GM21390 (cell line): ENCODE measurements at regions not wholly inside any gene's neighbourhood (a gene's known extent, or its start where the extent isn't known, plus 50 kb on each side); places are given as distances from the start of the nearest gene placed in this dataset.

Source experiments
- ATAC-seq: cut with Tn5 transposase; IDR thresholded peaks from one replicate; pipeline ENCODE4 v1.9.1; 2021; ENCODE audit not compliant: unreplicated experiment

- no peak for ATAC-seq
Observed at GRCh38 chr9:105143136-105143430, 101.4 kb upstream of the SLC44A1 start.

GRCh38 chr9:105144076-105144475 is 100.4 kb upstream of the SLC44A1 start:
- ATAC-seq, result no peak

GRCh38 chr9:105144841-105145240 is 99.6 kb upstream of the SLC44A1 start:
- ATAC-seq, result no peak

DNA sequence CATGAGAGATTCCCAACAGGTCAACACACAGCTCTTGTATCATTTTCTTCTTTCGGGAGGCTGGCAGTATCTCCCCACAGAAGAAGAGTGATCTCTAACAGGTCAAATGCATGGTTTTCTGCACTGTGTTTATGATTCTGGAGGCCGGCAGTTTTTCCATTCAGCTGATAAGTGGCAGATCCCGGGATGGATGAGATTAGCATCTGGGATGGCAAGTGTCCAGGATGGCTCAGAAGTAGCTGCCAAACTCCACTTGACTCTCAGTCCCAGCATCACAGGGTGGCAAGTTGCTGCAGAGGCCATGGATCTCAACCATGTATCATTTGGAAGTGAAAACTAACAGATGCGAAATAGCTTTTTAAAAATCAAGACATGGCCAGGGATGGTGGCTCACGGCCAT is 97.8 kb upstream of the SLC44A1 start:
- ATAC-seq, result no peak

DNA sequence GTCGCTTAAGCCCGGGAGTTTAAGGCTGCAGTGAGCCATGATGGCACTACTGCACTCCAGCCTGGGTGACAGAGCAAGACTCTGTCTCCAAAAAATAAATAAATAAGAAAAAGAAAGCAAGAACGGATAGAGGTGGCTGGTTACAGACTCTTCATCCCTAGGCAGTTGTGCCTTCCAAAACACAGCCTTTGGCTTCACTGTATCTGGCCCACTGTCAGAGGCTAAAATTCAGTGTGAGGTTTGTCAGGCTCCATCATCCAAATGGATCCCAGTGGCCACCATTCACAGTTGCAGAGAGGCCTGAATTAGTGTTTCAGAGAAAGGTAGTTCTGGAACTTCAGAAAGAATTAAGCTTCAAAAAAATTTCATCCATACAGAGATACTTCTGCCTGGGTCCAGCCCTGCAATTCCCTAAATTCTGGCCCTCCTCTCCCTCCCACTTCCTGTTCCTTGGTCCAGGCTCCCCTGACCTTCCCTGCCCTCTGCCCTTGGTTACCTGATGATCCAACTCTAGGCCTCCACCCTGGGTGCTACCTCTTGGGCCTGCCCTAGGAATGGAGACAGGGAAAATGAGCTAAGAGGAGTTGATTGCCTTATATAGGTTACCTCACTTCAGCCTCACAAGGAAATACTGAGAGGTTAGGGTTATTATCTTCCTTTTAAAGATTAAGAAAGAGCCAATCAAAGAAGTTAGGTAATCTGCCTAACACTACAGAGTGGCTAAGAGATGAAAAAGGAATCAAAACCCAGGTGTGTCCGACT is 97.2 kb upstream of the SLC44A1 start:
- ATAC-seq, result no peak

GRCh38 chr9:105148328-105149006 is 96.0 kb upstream of the SLC44A1 start:
- ATAC-seq, result no peak

DNA sequence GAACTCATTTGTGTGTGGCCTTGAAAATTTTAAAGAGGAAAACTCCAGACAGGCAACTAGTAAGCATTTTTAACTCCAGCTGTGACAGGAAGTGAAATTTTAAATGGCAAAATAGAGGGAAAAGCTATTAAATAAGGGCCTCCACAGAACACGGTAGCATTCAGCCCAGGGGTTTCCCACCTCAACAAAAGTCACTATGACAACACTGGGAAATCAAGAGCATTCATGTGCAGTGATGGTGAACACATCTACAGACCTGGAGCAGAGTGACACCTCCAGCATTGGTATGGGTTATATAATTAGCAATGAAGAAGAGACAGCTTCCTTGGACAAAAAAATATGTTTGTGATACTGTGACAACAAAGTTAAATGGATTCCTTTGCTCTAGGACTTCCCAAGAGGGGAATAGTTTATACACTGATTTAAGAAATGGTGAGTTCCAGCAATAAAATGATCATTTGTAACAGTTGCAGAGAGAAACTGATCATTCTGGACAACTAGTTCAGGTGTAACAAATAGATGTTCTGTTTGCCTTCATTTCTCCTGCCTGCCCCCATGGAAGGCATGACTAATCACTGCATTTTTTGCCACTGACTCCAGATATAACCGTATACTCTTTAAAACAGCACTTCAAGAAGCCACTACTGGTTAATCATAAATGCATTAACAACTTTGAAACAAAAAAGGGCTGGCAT is 93.3 kb upstream of the SLC44A1 start:
- no peak for ATAC-seq

- no peak for ATAC-seq
Observed at GRCh38 chr9:105151686-105151995, 92.8 kb upstream of the SLC44A1 start.

GRCh38 chr9:105154723-105155191 is 89.7 kb upstream of the SLC44A1 start:
- ATAC-seq, result no peak

GRCh38 chr9:105157171-105157583 is 87.3 kb upstream of the SLC44A1 start:
- peak; percentile 76 for ATAC-seq

DNA sequence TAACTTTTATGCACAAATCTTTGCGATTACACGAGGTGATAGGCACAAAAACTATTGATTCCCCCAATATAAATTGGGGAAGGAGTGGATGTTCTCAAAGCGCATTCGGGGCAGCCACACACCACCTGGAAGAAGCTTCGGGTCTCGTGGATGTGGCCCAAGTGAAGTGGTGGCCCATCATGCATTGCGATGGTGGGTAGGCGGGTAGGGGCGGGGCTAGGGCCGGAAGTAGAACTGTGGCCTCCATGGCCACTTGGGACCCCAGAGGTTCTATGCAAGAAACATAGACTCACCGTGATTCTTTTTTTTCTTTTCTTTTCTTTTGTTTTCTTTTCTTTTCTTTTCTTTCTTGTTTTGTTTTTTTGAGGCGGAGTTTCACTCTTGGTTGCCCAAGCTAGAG is 86.4 kb upstream of the SLC44A1 start:
- ATAC-seq, result no peak

DNA sequence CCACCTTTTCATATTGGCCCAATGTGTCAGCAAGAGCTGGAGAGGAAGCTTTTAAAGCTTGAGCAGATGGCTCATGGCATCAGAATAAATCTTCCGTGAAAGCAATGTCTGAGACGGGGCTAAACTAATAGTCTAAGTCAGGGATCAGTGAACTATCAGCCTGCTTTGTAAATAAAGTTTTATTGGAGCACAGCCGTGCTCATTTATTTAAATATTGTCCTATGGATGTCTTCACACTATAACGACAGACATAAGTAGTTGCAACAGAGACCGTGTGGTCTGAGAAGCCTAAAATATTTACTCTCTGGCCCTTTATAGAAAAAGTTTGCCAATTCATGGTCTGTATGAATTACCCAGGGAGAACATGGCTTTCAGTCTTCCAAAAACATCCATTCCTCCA is 85.6 kb upstream of the SLC44A1 start:
- ATAC-seq, result no peak

DNA sequence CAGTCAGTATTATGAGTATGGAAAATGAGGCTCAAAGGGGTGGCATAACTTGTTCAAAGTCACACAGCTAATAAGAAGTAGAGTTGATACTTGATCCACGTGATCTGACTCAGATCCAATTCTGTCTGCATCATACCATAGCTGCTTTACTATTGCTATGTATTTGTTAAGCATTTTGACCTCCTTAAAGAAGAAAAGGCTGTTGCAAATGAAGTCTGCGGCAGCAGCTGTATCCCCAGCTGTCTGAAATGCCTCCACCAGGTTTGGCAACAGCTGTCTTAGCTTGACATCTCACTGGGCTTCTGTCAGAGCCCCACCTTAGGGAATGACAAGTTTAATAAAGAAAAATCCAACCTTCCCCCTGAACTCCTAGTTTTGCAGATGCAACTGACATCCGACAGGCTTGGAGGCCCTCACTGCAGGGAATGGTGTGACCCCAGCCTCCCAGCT is 75.6 kb upstream of the SLC44A1 start:
- no peak for ATAC-seq

DNA sequence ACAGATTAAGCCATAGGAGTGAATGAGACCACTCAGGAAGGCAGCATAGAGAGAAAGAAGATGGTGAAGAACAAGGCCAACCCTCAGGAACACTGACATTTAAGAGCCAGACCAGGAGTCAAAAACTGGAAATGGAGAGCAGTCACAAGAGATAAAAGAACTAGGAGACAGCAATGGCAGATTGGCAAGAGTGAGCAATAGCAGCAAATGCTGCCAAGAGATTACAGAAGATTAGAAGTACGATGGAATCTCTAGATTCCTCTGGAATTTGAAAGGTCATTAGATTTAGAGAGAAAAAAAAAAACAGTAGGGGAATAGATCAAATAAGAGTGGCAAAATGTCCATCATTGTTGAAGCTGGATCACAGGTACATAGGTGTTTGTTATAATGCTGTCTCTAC is 73.4 kb upstream of the SLC44A1 start:
- no peak for ATAC-seq

GRCh38 chr9:105171589-105171988 is 72.9 kb upstream of the SLC44A1 start:
- ATAC-seq, result no peak

GRCh38 chr9:105172436-105172835 is 72.0 kb upstream of the SLC44A1 start:
- ATAC-seq, result no peak

GRCh38 chr9:105173306-105173705 is 71.1 kb upstream of the SLC44A1 start:
- no peak for ATAC-seq

DNA sequence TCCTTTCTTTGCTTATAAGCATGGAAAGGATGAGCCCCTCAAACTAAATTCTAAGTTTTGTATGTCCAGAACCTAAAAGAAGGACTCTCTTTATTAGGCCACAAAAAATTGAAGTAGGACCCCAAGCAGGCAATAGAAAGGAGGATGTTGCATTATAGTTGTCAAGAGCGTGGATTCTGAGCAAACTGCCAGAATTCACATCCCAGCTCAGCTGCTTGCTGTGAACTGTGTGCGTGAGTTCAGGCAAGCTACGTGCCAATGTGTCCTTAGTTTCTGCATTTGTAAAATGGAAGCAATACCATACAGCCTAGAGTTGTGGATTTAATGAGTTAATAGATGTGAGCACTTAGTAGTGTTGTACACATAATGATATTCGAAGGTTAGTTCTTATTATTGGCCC is 70.6 kb upstream of the SLC44A1 start:
- ATAC-seq, result no peak

DNA sequence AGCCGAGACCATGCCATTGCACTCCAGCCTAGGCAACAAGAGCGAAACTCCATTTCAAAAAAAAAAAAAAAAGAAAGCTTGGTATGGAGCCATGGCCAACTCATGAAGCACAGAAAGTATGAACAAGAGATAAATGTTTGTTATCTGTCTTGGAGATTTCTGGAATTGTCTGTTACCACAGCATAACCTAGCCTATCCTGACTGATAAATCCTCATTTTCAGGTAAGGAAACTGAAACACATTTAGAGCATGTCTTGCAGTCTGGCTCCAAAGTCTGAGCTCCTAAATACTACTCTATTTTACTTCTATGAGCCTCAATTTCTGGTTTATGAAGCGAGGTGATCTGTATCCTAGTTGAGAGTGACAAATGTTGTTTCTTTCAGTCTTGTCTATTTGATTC is 68.3 kb upstream of the SLC44A1 start:
- ATAC-seq, result no peak

- no peak for ATAC-seq
Observed at GRCh38 chr9:105178076-105178475, 66.4 kb upstream of the SLC44A1 start.

GRCh38 chr9:105187781-105188180 is 56.7 kb upstream of the SLC44A1 start:
- ATAC-seq, result no peak

DNA sequence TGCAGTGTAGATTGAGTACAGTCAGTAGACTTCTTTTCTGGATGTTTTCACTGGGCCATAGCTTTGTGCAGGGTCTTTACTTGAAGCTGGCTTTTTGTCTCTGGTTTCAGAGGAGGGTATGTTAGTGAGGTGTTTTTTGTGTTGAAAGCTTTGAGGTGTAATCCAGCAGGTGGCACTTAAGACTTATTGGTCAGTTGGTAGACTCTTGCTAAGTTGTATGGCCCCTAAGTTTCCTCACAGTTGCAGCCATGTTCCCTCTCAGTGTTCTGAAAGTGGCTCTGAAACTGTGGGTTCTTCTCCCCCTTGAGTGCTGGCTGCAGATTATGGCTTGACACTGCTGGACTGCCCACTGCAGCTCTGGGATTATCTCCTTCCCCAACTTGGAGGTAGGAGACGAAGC is 55.7 kb upstream of the SLC44A1 start:
- ATAC-seq, result no peak
